ENCODE measurements at regions not wholly inside any gene's neighbourhood (a gene's known extent, or its start where the extent isn't known, plus 50 kb on each side); places are given as distances from the start of the nearest gene placed in this dataset.

GRCh38 chr18:44502790-44503189, 177.9 kb upstream of the SETBP1 start (continued):
- no peak for TF ChIP-seq E2F4 (CRISPR knock-in tag; IDR thresholded peaks at IDR 0.05; ENCODE audit: borderline replicate concordance, low read depth)
- no peak for TF ChIP-seq ZBTB21 (CRISPR knock-in tag; IDR thresholded peaks at IDR 0.05; ENCODE audit: borderline replicate concordance)
- no peak for TF ChIP-seq NFATC4 (CRISPR knock-in tag; IDR thresholded peaks at IDR 0.05)
- no peak for TF ChIP-seq SMAD3 (CRISPR knock-in tag; IDR thresholded peaks at IDR 0.05; ENCODE audit: borderline replicate concordance)
- TF ChIP-seq ZBTB43 (CRISPR knock-in tag; IDR thresholded peaks at IDR 0.05) = no peak
- TF ChIP-seq KAT7 (CRISPR knock-in tag; IDR thresholded peaks at IDR 0.05; ENCODE audit: borderline replicate concordance) = no peak
- TF ChIP-seq MYBL2 (CRISPR knock-in tag; IDR thresholded peaks at IDR 0.05) = no peak
- no peak for TF ChIP-seq AFF4 (CRISPR knock-in tag; IDR thresholded peaks at IDR 0.05; ENCODE audit: borderline replicate concordance)
- no peak for TF ChIP-seq NFE2L1 (CRISPR knock-in tag; IDR thresholded peaks at IDR 0.05)

GRCh38 chr18:44503854-44504253, 176.8 kb upstream of the SETBP1 start:
- ChIA-PET POLR2A (no interaction called here), CTCF (no interaction called here)
- no peak for DNase-seq (ENCODE audit: low spot score)
- no peaks in the 10 kb centered on the region for H3K27me3 Mint-ChIP-seq (ENCODE audit: low read depth)
- H3K36me3 Mint-ChIP-seq = no peaks in the 10 kb centered on the region
- TF ChIP-seq ERG (CRISPR knock-in tag; IDR thresholded peaks at IDR 0.05) (no peak), ZSCAN18 (CRISPR knock-in tag; IDR thresholded peaks at IDR 0.05) (no peak), ZBTB21 (CRISPR knock-in tag; IDR thresholded peaks at IDR 0.05; ENCODE audit: borderline replicate concordance) (no peak), FOXJ3 (CRISPR knock-in tag; IDR thresholded peaks at IDR 0.05; ENCODE audit: borderline replicate concordance) (no peak), ESRRA (CRISPR knock-in tag; IDR thresholded peaks at IDR 0.05; ENCODE audit: borderline replicate concordance) (no peak), SMAD3 (CRISPR knock-in tag; IDR thresholded peaks at IDR 0.05; ENCODE audit: borderline replicate concordance) (no peak), ZNF416 (CRISPR knock-in tag; IDR thresholded peaks at IDR 0.05) (no peak), TEAD4 (CRISPR knock-in tag; IDR thresholded peaks at IDR 0.05) (no peak), E2F4 (CRISPR knock-in tag; IDR thresholded peaks at IDR 0.05; ENCODE audit: borderline replicate concordance, low read depth) (no peak), IRF2 (CRISPR knock-in tag; IDR thresholded peaks at IDR 0.05; ENCODE audit: borderline replicate concordance, low read depth) (no peak), OVOL2 (CRISPR knock-in tag; IDR thresholded peaks at IDR 0.05; ENCODE audit: borderline replicate concordance) (no peak), FOXK1 (CRISPR knock-in tag; IDR thresholded peaks at IDR 0.05) (no peak), PREB (CRISPR knock-in tag; IDR thresholded peaks at IDR 0.05; ENCODE audit: borderline replicate concordance) (no peak), GRHL2 (CRISPR knock-in tag; IDR thresholded peaks at IDR 0.05; ENCODE audit: insufficient replicate concordance, severe bottlenecking) (no peak)
- H3K27ac Mint-ChIP-seq = no peak overlapping the region
- no peak overlapping the region for H3K4me3 Mint-ChIP-seq
- H3K4me1 Mint-ChIP-seq = no peaks in the 10 kb centered on the region
- no peak for ATAC-seq
- no peaks in the 10 kb centered on the region for H3K9me3 Mint-ChIP-seq
